ENCODE measurements at regions not wholly inside any gene's neighbourhood (a gene's known extent, or its start where the extent isn't known, plus 50 kb on each side); places are given as distances from the start of the nearest gene placed in this dataset.
A peak's percentile ranks its signal among the peaks of the same experiment; 100 is the strongest.
"Not testable (repeated sequence)": the region's sequence is repeated elsewhere in the genome, so short reads cannot be mapped to it uniquely, and the experiment has no call there.

- DNase-seq = no peak
These were observed 624.5 kb upstream of the SGO1 start for GRCh38 chr3:20810555-20810954.

GRCh38 chr3:20809356-20809755, 623.4 kb upstream of the SGO1 start:
- no peak for DNase-seq

GRCh38 chr3:20808864-20809263, 622.9 kb upstream of the SGO1 start:
- DNase-seq = no peak

- DNase-seq = no peak
These were observed 612.7 kb upstream of the SGO1 start for GRCh38 chr3:20798666-20799065.

- no peak for DNase-seq
These were observed 601.0 kb upstream of the SGO1 start for GRCh38 chr3:20787005-20787404.

- DNase-seq = no peak
These were observed 590.7 kb upstream of the SGO1 start for GRCh38 chr3:20776692-20777091.

GRCh38 chr3:20776286-20776685, 590.3 kb upstream of the SGO1 start:
- no peak for DNase-seq

- no peak for DNase-seq
These were observed 587.4 kb upstream of the SGO1 start for GRCh38 chr3:20773320-20773984.

- DNase-seq = no peak
These were observed 586.9 kb upstream of the SGO1 start for GRCh38 chr3:20772869-20773268.

GRCh38 chr3:20769430-20769829, 583.4 kb upstream of the SGO1 start:
- no peak for DNase-seq

GRCh38 chr3:20760981-20761380, 575.0 kb upstream of the SGO1 start:
- DNase-seq = no peak

GRCh38 chr3:20752416-20752815, 566.4 kb upstream of the SGO1 start:
- DNase-seq = no peak

GRCh38 chr3:20751296-20751695, 565.3 kb upstream of the SGO1 start:
- no peak for DNase-seq

- DNase-seq = no peak
These were observed 561.7 kb upstream of the SGO1 start for GRCh38 chr3:20747741-20748140.

- no peak for DNase-seq
These were observed 557.7 kb upstream of the SGO1 start for GRCh38 chr3:20743553-20744321.

GRCh38 chr3:20742903-20743552, 557.0 kb upstream of the SGO1 start:
- no peak for DNase-seq

GRCh38 chr3:20741381-20741780, 555.4 kb upstream of the SGO1 start:
- DNase-seq = no peak

GRCh38 chr3:20739814-20740213, 553.8 kb upstream of the SGO1 start:
- DNase-seq = no peak

- DNase-seq = no peak
These were observed 550.4 kb upstream of the SGO1 start for GRCh38 chr3:20736287-20736852.

GRCh38 chr3:20729185-20729584, 543.2 kb upstream of the SGO1 start:
- no peak for DNase-seq

GRCh38 chr3:20726786-20727185, 540.8 kb upstream of the SGO1 start:
- no peak for DNase-seq

- DNase-seq = no peak
These were observed 538.2 kb upstream of the SGO1 start for GRCh38 chr3:20724241-20724640.

GRCh38 chr3:20716425-20716824, 530.4 kb upstream of the SGO1 start:
- not testable (repeated sequence) for DNase-seq

- peak; percentile 3 for DNase-seq
These were observed 515.6 kb upstream of the SGO1 start for GRCh38 chr3:20701641-20702040.
